ENCODE measurements at regions not wholly inside any gene's neighbourhood (a gene's known extent, or its start where the extent isn't known, plus 50 kb on each side); places are given as distances from the start of the nearest gene placed in this dataset.

- Mint-ChIP-seq H3K27me3 (peaks cover 3% of the 10 kb centered on the region), H3K9me3 (peaks cover 2% of the 10 kb centered on the region)
- no peak for DNase-seq
These were observed 290.8 kb downstream of the DYSF start for GRCh38 chr2:71743995-71744675.

GRCh38 chr2:71742953-71743601, 289.7 kb downstream of the DYSF start:
- no peaks in the 10 kb centered on the region for H3K4me1 Mint-ChIP-seq

More at GRCh38 chr2:71743995-71744675, 290.8 kb downstream of the DYSF start:
- no peak for ATAC-seq (ENCODE audit: low read depth)
- Mint-ChIP-seq H3K4me3 (no peak overlapping the region), H3K36me3 (no peaks in the 10 kb centered on the region), H3K27ac (no peak overlapping the region), H3K4me1 (no peaks in the 10 kb centered on the region)
- POLR2A ChIA-PET, result no interaction called here

GRCh38 chr2:71736986-71737385, 283.6 kb downstream of the DYSF start:
- no peak overlapping the region for H3K4me3 Mint-ChIP-seq
- POLR2A ChIA-PET, result no interaction called here
- no peak overlapping the region for H3K27ac Mint-ChIP-seq
- H3K27me3 Mint-ChIP-seq, result peaks cover 3% of the 10 kb centered on the region
- no peak for DNase-seq
- no peak for ATAC-seq (ENCODE audit: low read depth)
- peaks cover 6% of the 10 kb centered on the region for H3K9me3 Mint-ChIP-seq
- no peaks in the 10 kb centered on the region for H3K36me3 Mint-ChIP-seq
- H3K4me1 Mint-ChIP-seq, result no peaks in the 10 kb centered on the region

More at GRCh38 chr2:71742953-71743601, 289.7 kb downstream of the DYSF start:
- no peaks in the 10 kb centered on the region for H3K36me3 Mint-ChIP-seq
- H3K27me3 Mint-ChIP-seq, result peaks cover 3% of the 10 kb centered on the region
- ATAC-seq (ENCODE audit: low read depth) (no peak), DNase-seq (no peak)
- peaks cover 6% of the 10 kb centered on the region for H3K9me3 Mint-ChIP-seq
- no peak overlapping the region for H3K4me3 Mint-ChIP-seq
- POLR2A ChIA-PET, result no interaction called here
- no peak overlapping the region for H3K27ac Mint-ChIP-seq

GRCh38 chr2:71736091-71736861, 282.9 kb downstream of the DYSF start:
- Mint-ChIP-seq H3K4me1 (no peaks in the 10 kb centered on the region), H3K36me3 (no peaks in the 10 kb centered on the region), H3K4me3 (no peak overlapping the region), H3K27ac (no peak overlapping the region), H3K9me3 (peaks cover 6% of the 10 kb centered on the region), H3K27me3 (peaks cover 3% of the 10 kb centered on the region)
- ATAC-seq (ENCODE audit: low read depth) (no peak), DNase-seq (no peak)
- POLR2A ChIA-PET, result no interaction called here

Data from activated naive CD8-positive, alpha-beta T cell treated with anti-CD3 and anti-CD28 coated beads, Interleukin-2, amount 10 ng/mL, durations not matched to agents 7 days and 5 days (primary cell).